HG03378 (cell line): ENCODE measurements at regions not wholly inside any gene's neighbourhood (a gene's known extent, or its start where the extent isn't known, plus 50 kb on each side); places are given as distances from the start of the nearest gene placed in this dataset.
"Not testable (repeated sequence)": the region's sequence is repeated elsewhere in the genome, so short reads cannot be mapped to it uniquely, and the experiment has no call there.

Experiments
- ATAC-seq: cut with Tn5 transposase; IDR thresholded peaks from one replicate; pipeline ENCODE4 v1.9.1; 2021; ENCODE audit warnings: mild to moderate bottlenecking, moderate library complexity; ENCODE audit not compliant: unreplicated experiment

- ATAC-seq = peak; percentile 89
Observed at GRCh38 chr6:150765067-150765764, 100.3 kb upstream of the MTHFD1L start.

GRCh38 chr6:150766201-150766997 lies 99.1 kb upstream of the MTHFD1L start:
- no peak for ATAC-seq

- no peak for ATAC-seq
Observed at GRCh38 chr6:150767161-150767560, 98.3 kb upstream of the MTHFD1L start.

GRCh38 chr6:150767571-150768018 lies 97.9 kb upstream of the MTHFD1L start:
- no peak for ATAC-seq

DNA sequence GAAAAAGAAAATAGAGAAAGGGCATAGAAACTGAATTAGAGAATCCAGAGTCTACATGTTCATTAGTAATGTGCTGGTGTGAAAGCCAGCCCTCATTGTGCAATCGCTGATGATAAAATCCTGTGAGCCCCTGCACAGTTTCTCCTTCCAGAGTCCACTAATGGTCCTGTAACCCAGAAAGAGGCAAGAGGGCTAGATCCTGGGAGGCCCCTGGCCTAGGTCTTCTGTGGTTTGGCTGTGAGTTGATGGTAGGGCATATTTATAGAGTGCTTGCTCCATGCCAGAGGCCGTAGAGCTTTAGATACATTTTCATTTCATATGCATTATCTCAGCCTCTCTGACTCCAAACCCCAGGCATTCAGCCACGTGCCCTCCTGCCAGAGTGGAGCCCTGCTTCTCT lies 94.9 kb upstream of the MTHFD1L start:
- no peak for ATAC-seq

- ATAC-seq = no peak
Observed at GRCh38 chr6:150773969-150774368, 91.5 kb upstream of the MTHFD1L start.

- no peak for ATAC-seq
Observed at GRCh38 chr6:150775415-150776203, 89.9 kb upstream of the MTHFD1L start.

DNA sequence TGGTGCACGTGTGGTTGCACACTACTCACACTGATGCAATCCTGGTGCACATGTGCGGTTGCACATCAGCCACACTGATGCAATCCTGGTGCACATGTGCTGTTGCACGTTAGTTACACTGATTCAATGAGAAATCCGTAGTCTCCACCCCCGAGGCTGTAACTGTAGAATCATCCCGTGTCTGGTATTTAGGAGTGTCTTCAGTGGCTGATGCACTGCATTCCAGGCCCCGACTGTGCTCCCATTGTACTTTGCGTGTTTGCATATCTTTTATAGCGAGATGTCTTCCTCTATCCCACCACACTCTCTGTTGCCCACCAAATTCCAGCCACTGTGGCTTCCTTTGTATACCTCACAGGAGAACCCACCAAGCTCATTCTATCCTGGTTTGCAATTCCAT lies 87.8 kb upstream of the MTHFD1L start:
- ATAC-seq = no peak

DNA sequence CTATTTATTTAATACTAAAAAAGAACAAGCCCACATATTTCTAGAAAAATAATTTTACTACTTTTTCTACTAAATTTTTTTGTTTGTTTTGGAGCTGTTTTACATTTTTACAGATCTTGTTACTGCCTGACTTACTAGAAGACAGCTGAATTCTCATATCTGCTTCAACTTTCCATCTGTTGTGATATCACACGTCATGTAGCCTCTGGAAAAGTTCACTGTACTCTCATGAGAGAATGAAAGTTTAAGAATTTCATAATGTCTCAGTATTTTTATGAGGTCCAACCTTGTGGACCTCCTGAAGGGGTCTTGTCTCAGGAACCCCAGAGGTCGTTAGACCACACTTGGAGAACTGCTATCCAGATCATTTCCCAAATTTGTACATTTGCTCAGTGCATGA lies 81.7 kb upstream of the MTHFD1L start:
- no peak for ATAC-seq

- ATAC-seq = no peak
Observed at GRCh38 chr6:150787429-150787828, 78.1 kb upstream of the MTHFD1L start.

DNA sequence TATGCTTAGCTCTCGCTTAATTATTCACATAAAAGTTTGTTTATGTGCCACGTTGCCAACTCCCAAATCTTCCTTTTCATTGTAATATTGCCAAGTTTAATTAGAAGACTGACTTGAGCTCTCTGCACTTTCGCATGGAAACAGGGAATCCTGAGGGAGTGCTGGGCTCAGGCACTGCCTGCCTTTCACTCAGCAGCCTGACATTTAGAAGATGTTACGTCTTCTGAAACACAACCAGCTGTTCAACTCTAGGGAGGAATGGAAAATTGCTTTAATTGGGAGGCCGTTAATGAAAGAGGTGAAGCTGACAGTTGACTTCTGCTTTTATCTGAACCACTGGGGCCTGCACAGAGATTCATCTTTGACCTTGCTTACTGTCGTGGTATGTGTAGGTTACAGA lies 77.4 kb upstream of the MTHFD1L start:
- ATAC-seq = no peak

- not testable (repeated sequence) for ATAC-seq
Observed at GRCh38 chr6:150789906-150790305, 75.6 kb upstream of the MTHFD1L start.

DNA sequence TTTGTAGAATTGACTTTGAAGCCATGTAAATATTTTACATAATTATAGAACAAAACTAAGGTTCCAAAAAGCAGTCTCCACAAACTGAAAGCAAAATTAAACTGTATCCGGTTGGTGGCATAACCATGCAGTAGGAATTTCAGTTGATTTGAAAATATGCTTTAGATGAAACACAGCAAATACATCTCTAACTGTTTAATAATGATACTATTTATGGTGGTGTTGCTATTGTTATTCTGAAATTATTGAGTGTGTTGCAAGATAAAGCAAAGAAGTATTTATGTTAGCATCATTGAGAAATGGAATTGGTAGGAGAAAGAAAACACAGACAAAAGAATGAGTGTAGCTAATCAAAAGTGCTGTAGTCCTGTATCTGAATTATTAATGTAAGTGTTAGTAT lies 73.8 kb upstream of the MTHFD1L start:
- no peak for ATAC-seq

DNA sequence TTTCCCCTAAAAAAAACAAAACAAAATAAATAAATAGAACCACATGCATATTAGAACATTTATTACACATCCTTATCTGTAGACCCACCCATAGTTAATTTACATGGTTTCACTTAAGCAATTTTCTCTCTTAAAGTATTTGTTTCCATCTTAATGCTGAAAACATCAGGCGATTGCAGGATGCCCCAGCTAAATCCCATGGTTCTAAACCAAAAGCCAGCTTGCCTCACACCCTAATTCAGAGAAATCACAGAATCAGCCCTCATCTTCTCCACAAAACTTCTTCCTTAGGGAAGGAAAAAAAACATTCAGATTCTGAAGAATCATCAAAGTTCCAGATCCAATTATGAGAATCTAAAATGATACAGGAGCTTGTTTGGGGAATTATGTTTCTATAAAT lies 67.6 kb upstream of the MTHFD1L start:
- ATAC-seq = no peak

DNA sequence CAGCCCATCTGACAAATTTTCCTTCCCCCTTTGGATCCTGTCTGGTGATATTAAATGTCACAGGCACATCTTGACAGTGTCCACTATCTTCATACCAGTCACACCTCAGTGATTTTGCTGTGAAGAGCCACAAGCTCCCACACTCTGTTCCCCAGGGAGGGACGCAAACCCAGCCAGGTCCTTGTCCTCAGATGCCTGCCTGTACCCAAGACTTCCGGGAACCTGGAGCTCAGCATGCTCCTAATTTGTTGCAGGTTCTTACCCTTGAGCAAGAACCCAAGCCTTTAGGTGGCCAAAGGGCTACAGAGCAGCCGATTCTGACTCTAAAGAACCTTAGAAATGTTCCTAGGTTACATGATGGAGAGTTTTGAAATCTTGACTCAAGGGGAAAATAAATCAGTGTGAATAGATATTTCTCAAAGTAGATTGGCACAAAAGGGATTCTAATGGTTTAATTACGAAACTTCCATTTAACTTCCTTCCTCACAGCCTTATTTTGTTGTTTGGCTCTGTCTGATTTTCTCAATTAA lies 66.2 kb upstream of the MTHFD1L start:
- ATAC-seq = no peak

DNA sequence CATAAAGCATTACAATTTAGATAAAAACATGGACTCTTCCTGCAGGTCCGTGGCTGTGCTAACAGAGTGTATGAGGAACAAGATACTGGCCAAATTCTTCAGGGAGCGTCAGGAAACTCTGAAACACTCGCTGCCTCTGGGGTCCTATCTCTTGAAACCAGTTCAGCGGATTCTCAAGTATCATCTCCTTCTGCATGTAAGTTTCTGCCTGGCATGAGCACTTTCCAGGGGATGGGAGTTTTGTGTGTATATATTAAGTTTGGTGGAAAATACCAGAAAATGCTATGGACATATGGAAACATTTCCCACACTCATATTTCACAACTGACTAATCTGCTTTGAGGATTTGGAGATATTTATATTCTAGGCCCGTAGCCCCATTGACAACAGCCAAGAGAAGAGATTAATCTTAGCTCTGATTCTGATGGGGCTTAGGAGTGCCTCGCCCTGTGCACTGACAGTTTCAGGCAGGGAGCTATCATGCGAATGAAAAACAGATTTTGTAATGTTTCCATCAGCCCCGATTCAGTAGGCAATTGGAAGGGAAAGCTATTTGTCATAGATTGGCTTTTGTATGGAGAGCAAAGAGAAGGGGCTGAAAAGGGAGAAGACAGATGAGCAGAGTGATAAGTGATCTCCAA lies 64.7 kb upstream of the MTHFD1L start:
- ATAC-seq = no peak

DNA sequence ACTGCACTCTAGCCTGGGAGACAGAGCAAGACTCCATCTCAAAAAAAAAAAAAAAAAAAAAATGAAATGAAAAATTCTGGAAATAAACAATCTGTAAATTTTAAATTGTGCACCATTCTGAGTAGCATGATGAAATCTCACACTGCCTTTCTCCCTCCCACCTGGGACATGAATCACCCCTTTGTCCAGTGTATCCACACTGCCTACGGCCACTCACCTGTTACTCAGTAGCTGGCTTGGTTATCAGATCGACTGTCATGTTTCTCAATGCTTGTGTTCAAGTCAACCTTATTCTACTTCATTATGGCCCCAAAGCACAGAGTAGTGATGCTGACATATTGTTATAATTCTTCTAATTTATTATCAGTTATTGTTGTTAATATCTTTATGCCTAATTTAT lies 58.7 kb upstream of the MTHFD1L start:
- no peak for ATAC-seq

GRCh38 chr6:150813319-150813992 lies 52.0 kb upstream of the MTHFD1L start:
- ATAC-seq = peak; percentile 51

DNA sequence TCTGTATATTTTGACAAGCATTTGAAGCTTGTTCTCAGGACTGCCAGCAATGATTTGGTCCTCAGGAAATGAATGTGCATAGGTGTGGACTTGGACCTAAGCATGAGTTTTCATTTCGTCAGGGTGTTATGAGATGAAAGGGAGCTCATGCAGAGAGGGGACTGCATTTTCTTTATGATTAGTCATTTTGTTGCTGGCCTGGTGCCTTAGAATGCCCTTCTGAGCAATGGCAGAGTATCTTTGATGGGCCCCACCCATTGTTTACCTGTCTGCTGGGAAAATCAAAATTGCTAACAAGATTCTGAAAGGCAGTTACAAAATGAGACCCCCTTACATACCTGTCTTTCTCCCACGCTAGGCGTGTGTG lies 51.5 kb upstream of the MTHFD1L start:
- ATAC-seq = peak; percentile 61
